Esophagus squamous epithelium (tissue), 4 donors: ENCODE measurements at regions not wholly inside any gene's neighbourhood (a gene's known extent, or its start where the extent isn't known, plus 50 kb on each side); places are given as distances from the start of the nearest gene placed in this dataset.

Experiments
- POLR2A ChIP-seq, 4 donors: fragments of 450-650 bp; IDR thresholded peaks; one replicate each; pipeline ENCODE4 v1.6.1; 2017; ENCODE audit warnings: antibody characterized with exemption in 4 of 4, mild to moderate bottlenecking in 4 of 4, moderate library complexity in 3 of 4
- TF ChIP-seq, protein P1 (sequence below), 6 experiments: fragments of 450-650 bp in 4 of 6; fragments of 200-600 bp in 2 of 6; sonication (generic) in 2 of 6; IDR thresholded peaks; one replicate each; pipeline ENCODE4 v1.5.1; 2016 to 2019; ENCODE audit warnings: antibody characterized with exemption in 6 of 6, mild to moderate bottlenecking in 4 of 6, moderate library complexity in 4 of 6

DNA sequence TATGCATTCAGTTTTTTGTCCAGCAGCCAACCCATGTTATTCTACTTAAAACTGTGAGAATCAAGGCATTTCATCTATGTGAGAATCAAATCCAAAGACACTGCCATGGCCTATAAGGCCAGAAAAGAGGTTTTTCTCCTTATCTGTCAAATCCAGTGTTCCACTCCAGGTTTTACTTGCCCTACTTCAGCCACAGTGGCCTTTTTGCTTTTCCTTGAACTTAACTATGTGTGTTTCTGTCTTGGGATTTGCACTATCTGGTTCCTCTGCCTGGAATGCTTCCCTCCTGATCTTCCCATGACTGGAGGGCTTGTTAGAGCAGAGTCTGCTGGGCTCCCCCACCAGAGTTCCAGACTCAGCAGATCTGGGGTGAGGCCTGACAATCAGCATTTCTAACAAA lies 113.1 kb upstream of the DOK5 start:
- TF ChIP-seq, protein P1, sequence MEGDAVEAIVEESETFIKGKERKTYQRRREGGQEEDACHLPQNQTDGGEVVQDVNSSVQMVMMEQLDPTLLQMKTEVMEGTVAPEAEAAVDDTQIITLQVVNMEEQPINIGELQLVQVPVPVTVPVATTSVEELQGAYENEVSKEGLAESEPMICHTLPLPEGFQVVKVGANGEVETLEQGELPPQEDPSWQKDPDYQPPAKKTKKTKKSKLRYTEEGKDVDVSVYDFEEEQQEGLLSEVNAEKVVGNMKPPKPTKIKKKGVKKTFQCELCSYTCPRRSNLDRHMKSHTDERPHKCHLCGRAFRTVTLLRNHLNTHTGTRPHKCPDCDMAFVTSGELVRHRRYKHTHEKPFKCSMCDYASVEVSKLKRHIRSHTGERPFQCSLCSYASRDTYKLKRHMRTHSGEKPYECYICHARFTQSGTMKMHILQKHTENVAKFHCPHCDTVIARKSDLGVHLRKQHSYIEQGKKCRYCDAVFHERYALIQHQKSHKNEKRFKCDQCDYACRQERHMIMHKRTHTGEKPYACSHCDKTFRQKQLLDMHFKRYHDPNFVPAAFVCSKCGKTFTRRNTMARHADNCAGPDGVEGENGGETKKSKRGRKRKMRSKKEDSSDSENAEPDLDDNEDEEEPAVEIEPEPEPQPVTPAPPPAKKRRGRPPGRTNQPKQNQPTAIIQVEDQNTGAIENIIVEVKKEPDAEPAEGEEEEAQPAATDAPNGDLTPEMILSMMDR (IDR thresholded peaks at IDR 0.05) = no peak
- no peak for TF ChIP-seq POLR2A (IDR thresholded peaks at IDR 0.05)
